ENCODE measurements at regions not wholly inside any gene's neighbourhood (a gene's known extent, or its start where the extent isn't known, plus 50 kb on each side); places are given as distances from the start of the nearest gene placed in this dataset.

GRCh38 chr3:144683065-144683464 lies 711.4 kb downstream of the DIPK2A start:
- no peaks in the 10 kb centered on the region for H3K27me3 Mint-ChIP-seq

GRCh38 chr3:144687862-144688261 lies 716.2 kb downstream of the DIPK2A start:
- Mint-ChIP-seq H3K4me3 (no peak overlapping the region), H3K36me3 (no peaks in the 10 kb centered on the region), H3K27me3 (no peaks in the 10 kb centered on the region), H3K4me1 (ENCODE audit: unreplicated experiment) (no peaks in the 10 kb centered on the region), H3K9me3 (no peaks in the 10 kb centered on the region), H3K27ac (no peak overlapping the region)
- TF ChIP-seq CTCF (conservative IDR thresholded peaks at IDR 0.05): peak; percentile 24
- no peak for DNase-seq (ENCODE audit: extremely low spot score, unreplicated experiment)

More at GRCh38 chr3:144683065-144683464, 711.4 kb downstream of the DIPK2A start:
- Mint-ChIP-seq H3K36me3 (no peaks in the 10 kb centered on the region), H3K4me3 (no peak overlapping the region), H3K4me1 (ENCODE audit: unreplicated experiment) (no peaks in the 10 kb centered on the region), H3K9me3 (no peaks in the 10 kb centered on the region), H3K27ac (no peak overlapping the region)
- no peak for DNase-seq (ENCODE audit: extremely low spot score, unreplicated experiment)
- TF ChIP-seq CTCF (conservative IDR thresholded peaks at IDR 0.05): no peak

- no peak for DNase-seq (ENCODE audit: extremely low spot score, unreplicated experiment)
- Mint-ChIP-seq H3K27ac (no peak overlapping the region), H3K4me3 (no peak overlapping the region), H3K36me3 (no peaks in the 10 kb centered on the region), H3K9me3 (no peaks in the 10 kb centered on the region), H3K4me1 (ENCODE audit: unreplicated experiment) (no peaks in the 10 kb centered on the region), H3K27me3 (no peaks in the 10 kb centered on the region)
- no peak for TF ChIP-seq CTCF (conservative IDR thresholded peaks at IDR 0.05)
These were observed 720.9 kb downstream of the DIPK2A start for GRCh38 chr3:144692488-144692887.

GRCh38 chr3:144708437-144708836 lies 736.8 kb downstream of the DIPK2A start:
- H3K36me3 Mint-ChIP-seq: no peaks in the 10 kb centered on the region
- H3K9me3 Mint-ChIP-seq: peaks cover 3% of the 10 kb centered on the region
- no peaks in the 10 kb centered on the region for H3K27me3 Mint-ChIP-seq
- no peak overlapping the region for H3K4me3 Mint-ChIP-seq
- no peaks in the 10 kb centered on the region for H3K4me1 Mint-ChIP-seq (ENCODE audit: unreplicated experiment)
- TF ChIP-seq CTCF (conservative IDR thresholded peaks at IDR 0.05): no peak
- H3K27ac Mint-ChIP-seq: no peak overlapping the region
- DNase-seq (ENCODE audit: extremely low spot score, unreplicated experiment): no peak

- no peak for TF ChIP-seq CTCF (conservative IDR thresholded peaks at IDR 0.05)
- Mint-ChIP-seq H3K27ac (no peak overlapping the region), H3K4me1 (ENCODE audit: unreplicated experiment) (no peaks in the 10 kb centered on the region), H3K9me3 (no peaks in the 10 kb centered on the region), H3K36me3 (no peaks in the 10 kb centered on the region), H3K4me3 (no peak overlapping the region), H3K27me3 (no peaks in the 10 kb centered on the region)
- DNase-seq (ENCODE audit: extremely low spot score, unreplicated experiment): no peak
These were observed 765.7 kb downstream of the DIPK2A start for GRCh38 chr3:144737281-144737680.

GRCh38 chr3:144743225-144743668 lies 771.6 kb downstream of the DIPK2A start:
- Mint-ChIP-seq H3K4me3 (no peak overlapping the region), H3K9me3 (no peaks in the 10 kb centered on the region), H3K27ac (no peak overlapping the region), H3K27me3 (no peaks in the 10 kb centered on the region), H3K36me3 (no peaks in the 10 kb centered on the region), H3K4me1 (ENCODE audit: unreplicated experiment) (no peaks in the 10 kb centered on the region)
- DNase-seq (ENCODE audit: extremely low spot score, unreplicated experiment): no peak
- TF ChIP-seq CTCF (conservative IDR thresholded peaks at IDR 0.05): no peak
